Colonic mucosa (tissue), 4 donors: ENCODE measurements at regions not wholly inside any gene's neighbourhood (a gene's known extent, or its start where the extent isn't known, plus 50 kb on each side); places are given as distances from the start of the nearest gene placed in this dataset.

Experiments used
- DNase-seq: peaks from one replicate; pipeline ENCODE4 v3.0.0-alpha.2; 2020
- H3K27ac ChIP-seq: fragments of 200-600 bp; one replicate; pipeline ENCODE4 v1.8.0; 2021
- H3K27me3 ChIP-seq: fragments of 200-600 bp; one replicate; pipeline ENCODE4 v1.8.0; 2021
- H3K36me3 ChIP-seq: fragments of 200-600 bp; one replicate; pipeline ENCODE4 v1.8.0; 2021
- H3K4me1 ChIP-seq: fragments of 200-600 bp; one replicate; pipeline ENCODE4 v1.8.0; 2021; ENCODE audit warnings: mild to moderate bottlenecking
- H3K4me3 ChIP-seq: fragments of 200-600 bp; one replicate; pipeline ENCODE4 v1.8.0; 2021
- H3K9ac ChIP-seq, 2 donors: one replicate each; pipeline ENCODE4 v1.7.0; 2013; ENCODE audit warnings: control low read depth in 2 of 2, low read depth in 2 of 2, low read length in 2 of 2
- H3K9me3 ChIP-seq: fragments of 200-600 bp; one replicate; pipeline ENCODE4 v1.8.0; 2021
- CTCF ChIP-seq: fragments of 200-600 bp; IDR thresholded peaks from one replicate; pipeline ENCODE4 v1.8.0; 2022; ENCODE audit warnings: antibody characterized with exemption, mild to moderate bottlenecking
- intact Hi-C: fragments of 100-400 bp; cut with DNase I; formaldehyde crosslinking; loops from one replicate; pipeline ENCODE4 v1.14.1; 2022
- donor health status: healthy.
- donor health status: DM: no; HTN: no; CAD: no.
- donor health status: DM: no; HTN: no; CAD: no.

DNA sequence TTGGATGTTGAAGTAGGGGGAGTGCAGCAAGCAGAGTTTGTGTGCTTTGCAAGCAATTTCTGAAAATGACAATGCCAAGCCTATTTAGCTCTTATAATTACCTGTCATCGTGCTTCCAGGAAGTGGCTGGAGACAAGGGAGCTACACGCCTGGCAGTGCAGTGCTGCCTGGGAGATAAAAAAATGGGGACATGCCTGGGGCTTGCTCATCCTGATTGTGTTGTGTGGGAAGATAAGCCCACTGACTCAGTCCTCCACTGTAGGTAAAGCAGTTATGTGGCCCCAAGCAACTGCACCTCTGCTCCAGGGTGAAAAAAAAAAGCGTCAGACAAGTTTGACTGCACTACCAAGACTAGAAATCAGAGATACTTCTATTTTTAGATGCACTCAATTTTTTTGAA lies 396.9 kb upstream of the NXPH2 start:
- no peak for TF ChIP-seq CTCF
- Histone ChIP-seq H3K9me3 (no peaks in the 10 kb centered on the region), H3K4me3 (no peak overlapping the region), H3K27me3 (no peaks in the 10 kb centered on the region), H3K36me3 (no peaks in the 10 kb centered on the region), H3K27ac (no peak overlapping the region), H3K4me1 (no peaks in the 10 kb centered on the region), H3K9ac (no peak overlapping the region)
- intact Hi-C loops, result no loop called here
- no peak for DNase-seq

- no peaks in the 10 kb centered on the region for H3K9me3 ChIP-seq
- no peak for DNase-seq
- intact Hi-C loops, result no loop called here
Measured at GRCh38 chr2:139175510-139175909, 395.3 kb upstream of the NXPH2 start.

DNA sequence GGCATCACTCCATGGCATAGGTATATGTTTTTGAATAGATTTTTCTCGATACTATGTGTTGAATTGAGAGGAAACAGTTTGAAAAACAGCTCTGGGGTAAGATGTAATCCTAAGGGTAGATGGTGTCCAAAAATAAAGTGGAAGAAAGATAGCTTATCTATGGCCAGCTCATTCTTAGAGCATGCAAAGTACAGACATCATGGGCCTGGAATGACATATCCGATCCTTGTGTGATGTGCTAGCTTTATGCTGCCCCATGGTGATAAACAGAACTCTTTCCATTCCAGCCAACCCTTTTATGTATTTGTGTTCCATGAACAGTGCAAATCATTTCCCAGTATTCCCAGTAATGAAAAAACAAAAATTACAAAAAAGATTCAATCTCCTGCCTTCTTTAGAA lies 390.2 kb upstream of the NXPH2 start:
- no peak overlapping the region for H3K9ac ChIP-seq
- DNase-seq, result no peak
- no peaks in the 10 kb centered on the region for H3K27me3 ChIP-seq
- H3K27ac ChIP-seq, result no peak overlapping the region
- H3K9me3 ChIP-seq, result no peaks in the 10 kb centered on the region
- intact Hi-C loops, result no loop called here
- TF ChIP-seq CTCF, result no peak
- no peaks in the 10 kb centered on the region for H3K36me3 ChIP-seq
- H3K4me1 ChIP-seq, result no peaks in the 10 kb centered on the region
- no peak overlapping the region for H3K4me3 ChIP-seq

More at GRCh38 chr2:139175510-139175909, 395.3 kb upstream of the NXPH2 start:
- Histone ChIP-seq H3K36me3 (no peaks in the 10 kb centered on the region), H3K27ac (no peak overlapping the region), H3K27me3 (no peaks in the 10 kb centered on the region), H3K4me1 (no peaks in the 10 kb centered on the region), H3K4me3 (no peak overlapping the region), H3K9ac (no peak overlapping the region)
- no peak for TF ChIP-seq CTCF

DNA sequence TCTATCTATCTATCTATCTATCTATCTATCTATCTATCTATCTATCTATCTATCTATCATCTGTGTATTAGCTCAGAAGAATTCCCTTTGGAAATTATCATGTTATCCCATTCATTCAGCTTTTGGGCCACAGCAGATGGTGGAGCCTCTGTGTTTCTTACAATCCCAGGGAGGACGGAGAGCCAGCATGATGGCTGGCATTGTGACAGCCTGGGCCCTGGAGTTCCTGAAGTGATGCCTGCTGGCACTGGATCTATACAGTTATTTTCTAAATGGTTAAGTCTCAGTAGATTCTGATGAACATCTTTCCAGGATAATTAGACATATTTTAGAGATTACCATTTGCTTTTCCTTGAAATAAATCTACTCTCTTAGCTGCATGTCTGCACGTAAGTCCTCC lies 385.4 kb upstream of the NXPH2 start:
- no peak for TF ChIP-seq CTCF
- intact Hi-C loops, result no loop called here
- no peak for DNase-seq
- no peak overlapping the region for H3K9ac ChIP-seq
- H3K9me3 ChIP-seq, result no peaks in the 10 kb centered on the region
- H3K4me3 ChIP-seq, result no peak overlapping the region
- no peaks in the 10 kb centered on the region for H3K27me3 ChIP-seq
- H3K4me1 ChIP-seq, result no peaks in the 10 kb centered on the region
- no peak overlapping the region for H3K27ac ChIP-seq
- no peaks in the 10 kb centered on the region for H3K36me3 ChIP-seq

- DNase-seq, result no peak
- no peak for TF ChIP-seq CTCF
- intact Hi-C loops, result no loop called here
Measured at GRCh38 chr2:139165041-139165440, 384.9 kb upstream of the NXPH2 start.

DNA sequence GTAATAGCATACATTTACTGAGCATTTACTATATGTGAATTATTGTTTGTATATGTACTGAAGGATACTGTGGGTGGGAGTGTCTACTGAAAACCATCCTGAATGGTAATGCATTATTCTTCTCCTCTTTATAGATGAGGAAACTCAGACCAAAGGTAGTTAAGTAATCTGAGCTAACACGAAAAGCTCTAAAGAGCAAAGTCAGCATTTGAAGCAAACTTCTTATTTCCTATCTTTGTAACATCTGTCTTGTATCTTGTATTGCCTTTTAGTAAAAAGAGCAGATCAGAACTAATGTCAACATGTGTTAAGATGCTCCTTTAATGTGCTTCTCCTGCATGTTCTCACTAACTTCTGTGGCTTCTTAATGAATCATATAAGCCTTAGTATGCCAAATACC lies 382.8 kb upstream of the NXPH2 start:
- DNase-seq, result no peak
- no peak overlapping the region for H3K9ac ChIP-seq
- H3K27ac ChIP-seq, result no peak overlapping the region
- H3K27me3 ChIP-seq, result no peaks in the 10 kb centered on the region
- intact Hi-C loops, result no loop called here
- no peak overlapping the region for H3K4me3 ChIP-seq
- H3K9me3 ChIP-seq, result no peaks in the 10 kb centered on the region
- TF ChIP-seq CTCF, result no peak
- H3K36me3 ChIP-seq, result no peaks in the 10 kb centered on the region
- no peaks in the 10 kb centered on the region for H3K4me1 ChIP-seq

More at GRCh38 chr2:139165041-139165440, 384.9 kb upstream of the NXPH2 start:
- Histone ChIP-seq H3K4me1 (no peaks in the 10 kb centered on the region), H3K4me3 (no peak overlapping the region), H3K9me3 (no peaks in the 10 kb centered on the region), H3K27ac (no peak overlapping the region), H3K9ac (no peak overlapping the region), H3K27me3 (no peaks in the 10 kb centered on the region), H3K36me3 (no peaks in the 10 kb centered on the region)
